UCSD-AML1 (cell line): ENCODE measurements at regions not wholly inside any gene's neighbourhood (a gene's known extent, or its start where the extent isn't known, plus 50 kb on each side); places are given as distances from the start of the nearest gene placed in this dataset.
"Not testable (repeated sequence)": the region's sequence is repeated elsewhere in the genome, so short reads cannot be mapped to it uniquely, and the experiment has no call there.

ENCODE experiments used
- DNase-seq: peaks from one replicate; lab custom pipeline; 2025; ENCODE audit not compliant: unreplicated experiment; lab: John Stamatoyannopoulos, UW

- DNase-seq = no peak
These were observed 112.9 kb upstream of the GRK3 start for GRCh38 chr22:25451480-25452114.

GRCh38 chr22:25452116-25452700, 112.3 kb upstream of the GRK3 start:
- no peak for DNase-seq

- no peak for DNase-seq
These were observed 111.4 kb upstream of the GRK3 start for GRCh38 chr22:25453058-25453457.

- no peak for DNase-seq
These were observed 110.9 kb upstream of the GRK3 start for GRCh38 chr22:25453557-25453956.

GRCh38 chr22:25456300-25457043, 108.0 kb upstream of the GRK3 start:
- DNase-seq = not testable (repeated sequence)

- DNase-seq = not testable (repeated sequence)
These were observed 105.8 kb upstream of the GRK3 start for GRCh38 chr22:25458631-25459030.

GRCh38 chr22:25460682-25461081, 103.8 kb upstream of the GRK3 start:
- DNase-seq = not testable (repeated sequence)

- DNase-seq = no peak
These were observed 103.2 kb upstream of the GRK3 start for GRCh38 chr22:25461301-25461700.

- DNase-seq = peak; percentile 77
These were observed 101.8 kb upstream of the GRK3 start for GRCh38 chr22:25462474-25463346.

- DNase-seq = not testable (repeated sequence)
These were observed 101.2 kb upstream of the GRK3 start for GRCh38 chr22:25463347-25463628.

- DNase-seq = not testable (repeated sequence)
These were observed 100.1 kb upstream of the GRK3 start for GRCh38 chr22:25464326-25464725.

GRCh38 chr22:25465949-25466348, 98.5 kb upstream of the GRK3 start:
- no peak for DNase-seq

- DNase-seq = no peak
These were observed 92.1 kb upstream of the GRK3 start for GRCh38 chr22:25472382-25472781.

GRCh38 chr22:25475257-25476022, 89.0 kb upstream of the GRK3 start:
- no peak for DNase-seq

- DNase-seq = no peak
These were observed 87.1 kb upstream of the GRK3 start for GRCh38 chr22:25477358-25477757.

GRCh38 chr22:25478111-25478510, 86.4 kb upstream of the GRK3 start:
- no peak for DNase-seq

- no peak for DNase-seq
These were observed 85.9 kb upstream of the GRK3 start for GRCh38 chr22:25478528-25478927.

GRCh38 chr22:25480868-25481267, 83.6 kb upstream of the GRK3 start:
- not testable (repeated sequence) for DNase-seq

- no peak for DNase-seq
These were observed 82.2 kb upstream of the GRK3 start for GRCh38 chr22:25482091-25482760.
